WI38 (cell line): ENCODE measurements at regions not wholly inside any gene's neighbourhood (a gene's known extent, or its start where the extent isn't known, plus 50 kb on each side); places are given as distances from the start of the nearest gene placed in this dataset.

ENCODE experiments used
- H3K4me3 ChIP-seq: 2 replicates; pipeline ENCODE4 v1.5.1; 2011; ENCODE audit warnings: low read depth, mild to moderate bottlenecking, control low read depth, low read length
- TF ChIP-seq, protein P1 (sequence below): IDR thresholded peaks from 2 replicates; pipeline ENCODE4 v1.5.1; 2012; ENCODE audit warnings: low read depth, mild to moderate bottlenecking, control low read depth, low read length

DNA sequence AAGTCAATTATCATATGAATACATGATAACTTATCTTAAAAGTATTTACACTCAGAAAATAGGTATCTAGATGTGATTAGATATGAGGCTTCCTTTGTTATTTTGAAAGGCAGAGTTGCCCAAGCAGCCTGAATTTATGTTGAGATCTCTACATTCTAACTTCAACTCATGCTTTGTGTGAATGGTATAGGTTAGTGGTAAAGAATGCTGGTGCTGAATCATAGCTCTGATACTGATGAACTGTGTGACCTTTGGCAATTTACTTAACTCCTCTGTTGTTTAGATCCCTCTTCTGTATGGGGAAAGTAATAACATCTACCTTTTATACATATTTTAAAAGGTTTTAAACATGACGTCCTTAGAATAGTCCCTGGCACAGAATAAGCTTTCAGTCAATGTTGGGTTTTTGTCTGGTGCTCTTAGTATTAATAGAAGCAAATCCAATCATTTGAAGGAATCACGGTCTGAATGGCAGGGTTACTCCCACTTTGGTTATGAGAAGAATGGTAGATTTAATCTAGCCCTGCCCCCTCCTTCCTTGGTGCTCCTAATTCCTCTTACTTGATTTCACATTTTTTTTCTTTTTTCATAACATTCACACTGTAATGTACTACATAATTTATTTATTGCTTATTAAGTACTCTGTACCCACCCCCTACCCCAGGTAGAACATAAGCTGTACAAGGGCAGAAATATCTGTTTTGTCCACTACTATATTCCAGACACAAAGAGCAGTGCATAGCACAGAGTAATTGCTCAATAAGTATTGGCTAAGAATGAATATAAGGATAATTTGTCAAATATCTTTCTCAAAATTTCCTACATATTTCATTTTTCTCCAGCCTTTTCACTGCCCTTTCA, 203.3 kb upstream of the KRR1 start:
- no peak overlapping the region for H3K4me3 ChIP-seq
- TF ChIP-seq, protein P1, sequence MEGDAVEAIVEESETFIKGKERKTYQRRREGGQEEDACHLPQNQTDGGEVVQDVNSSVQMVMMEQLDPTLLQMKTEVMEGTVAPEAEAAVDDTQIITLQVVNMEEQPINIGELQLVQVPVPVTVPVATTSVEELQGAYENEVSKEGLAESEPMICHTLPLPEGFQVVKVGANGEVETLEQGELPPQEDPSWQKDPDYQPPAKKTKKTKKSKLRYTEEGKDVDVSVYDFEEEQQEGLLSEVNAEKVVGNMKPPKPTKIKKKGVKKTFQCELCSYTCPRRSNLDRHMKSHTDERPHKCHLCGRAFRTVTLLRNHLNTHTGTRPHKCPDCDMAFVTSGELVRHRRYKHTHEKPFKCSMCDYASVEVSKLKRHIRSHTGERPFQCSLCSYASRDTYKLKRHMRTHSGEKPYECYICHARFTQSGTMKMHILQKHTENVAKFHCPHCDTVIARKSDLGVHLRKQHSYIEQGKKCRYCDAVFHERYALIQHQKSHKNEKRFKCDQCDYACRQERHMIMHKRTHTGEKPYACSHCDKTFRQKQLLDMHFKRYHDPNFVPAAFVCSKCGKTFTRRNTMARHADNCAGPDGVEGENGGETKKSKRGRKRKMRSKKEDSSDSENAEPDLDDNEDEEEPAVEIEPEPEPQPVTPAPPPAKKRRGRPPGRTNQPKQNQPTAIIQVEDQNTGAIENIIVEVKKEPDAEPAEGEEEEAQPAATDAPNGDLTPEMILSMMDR: no peak

DNA sequence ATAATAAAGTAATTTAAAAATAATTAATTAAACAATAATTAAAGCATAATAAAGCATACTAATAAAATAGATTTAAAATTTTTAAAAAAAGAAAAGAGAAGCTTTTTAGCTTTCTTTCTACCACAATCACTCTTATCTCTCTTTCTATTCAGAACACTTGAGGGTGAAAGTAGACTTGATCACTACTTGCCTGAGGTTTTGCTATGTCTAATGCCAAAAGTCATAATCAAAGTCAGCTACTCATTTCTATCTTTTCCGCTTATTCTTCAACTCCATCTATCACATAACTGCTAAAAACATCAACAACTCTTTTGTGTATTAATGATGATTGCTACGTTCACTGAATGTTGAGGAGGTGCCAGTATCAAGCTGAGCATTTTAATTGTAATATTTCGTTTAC, 202.0 kb upstream of the KRR1 start:
- TF ChIP-seq, protein P1: no peak
- no peak overlapping the region for H3K4me3 ChIP-seq

DNA sequence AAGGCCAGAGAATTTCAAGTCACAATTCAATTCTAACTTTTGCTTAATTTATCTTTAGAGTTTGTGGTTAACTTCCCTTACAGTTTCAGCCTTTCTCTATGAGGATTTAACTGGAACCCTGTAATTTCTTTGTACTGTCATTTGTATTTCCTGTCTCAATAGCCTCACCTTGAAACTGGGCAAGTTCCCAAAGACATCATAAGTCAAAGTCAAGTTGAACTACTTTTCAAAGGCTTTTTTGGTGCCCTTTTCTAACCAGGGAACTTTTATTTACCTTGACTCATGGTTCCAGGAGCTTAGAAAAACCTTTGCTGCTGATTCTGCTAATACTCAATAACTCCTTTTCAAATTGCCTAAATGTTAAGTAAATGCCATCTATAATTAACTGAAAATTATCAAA, 200.8 kb upstream of the KRR1 start:
- TF ChIP-seq, protein P1: no peak
- H3K4me3 ChIP-seq: no peak overlapping the region

DNA sequence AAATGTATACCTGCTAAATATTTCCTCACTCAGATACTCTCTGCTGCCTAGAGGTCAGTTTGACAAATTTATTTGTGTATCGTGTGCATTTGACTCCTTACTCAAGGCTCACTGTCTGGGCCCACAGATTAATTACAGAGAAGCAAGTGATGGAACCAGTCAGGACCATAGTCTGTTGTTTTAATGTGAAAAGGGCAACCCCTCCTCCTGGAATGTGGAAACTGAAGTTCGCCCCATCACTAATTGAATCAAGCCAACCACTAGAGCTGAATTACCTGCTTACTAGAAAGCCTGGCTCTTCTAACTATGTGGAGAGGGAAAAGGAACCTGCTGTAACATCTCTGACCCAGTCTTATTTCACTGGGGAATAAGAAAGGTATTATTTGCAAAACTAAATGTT, 199.9 kb upstream of the KRR1 start:
- TF ChIP-seq, protein P1: no peak
- no peak overlapping the region for H3K4me3 ChIP-seq

DNA sequence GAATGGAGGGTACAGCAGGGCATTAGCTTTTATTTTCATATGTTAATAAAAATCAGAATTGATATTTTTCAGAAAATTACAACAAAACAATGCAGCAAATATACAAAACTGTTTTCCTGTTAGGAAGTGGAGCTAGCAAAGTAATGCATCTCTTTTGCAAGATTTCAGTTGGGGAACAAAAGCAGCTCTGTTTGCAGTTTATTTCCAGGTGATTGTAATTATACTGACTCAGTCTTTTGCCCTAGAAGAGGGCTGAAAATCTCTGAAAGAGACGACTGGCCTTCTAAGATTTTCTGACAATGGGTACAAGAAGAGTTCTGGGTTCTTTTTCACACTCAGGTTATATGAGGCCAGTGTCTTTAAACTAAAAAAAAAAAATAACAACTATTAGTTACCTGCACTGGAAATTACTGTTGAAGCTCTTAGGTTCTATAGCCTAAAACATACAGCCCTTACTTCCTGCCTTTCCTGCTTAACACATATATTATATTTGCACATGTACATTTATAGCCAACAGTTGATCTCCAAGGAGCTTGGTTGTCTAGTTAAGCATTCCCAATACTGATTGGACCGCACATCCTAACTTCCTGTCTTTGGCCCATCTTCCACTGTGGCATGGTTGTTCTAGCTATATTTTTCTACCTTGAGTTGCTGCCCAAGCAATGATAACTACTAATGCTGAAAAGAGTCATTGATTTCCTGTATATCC, 199.1 kb upstream of the KRR1 start:
- H3K4me3 ChIP-seq: no peak overlapping the region
- TF ChIP-seq, protein P1: no peak

DNA sequence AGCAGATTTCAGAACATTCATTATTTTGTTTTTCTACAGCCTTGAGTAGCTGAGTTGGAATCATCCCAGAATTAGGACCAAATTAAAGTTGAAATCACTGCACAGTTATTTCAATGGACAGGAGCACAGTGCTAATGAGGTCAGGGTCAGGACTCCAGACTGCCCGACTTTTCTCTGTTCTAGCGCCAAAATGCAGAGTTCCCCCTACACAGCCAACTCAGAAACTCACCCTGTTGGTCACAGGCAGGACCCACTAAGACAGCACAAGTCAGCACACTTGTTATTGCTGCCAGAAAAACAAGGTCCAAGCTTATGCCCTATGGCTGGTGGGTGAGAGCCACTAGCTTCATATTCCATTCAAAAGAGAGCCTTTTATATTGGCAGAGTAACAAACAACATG, 198.1 kb upstream of the KRR1 start:
- TF ChIP-seq, protein P1: no peak
- no peak overlapping the region for H3K4me3 ChIP-seq

DNA sequence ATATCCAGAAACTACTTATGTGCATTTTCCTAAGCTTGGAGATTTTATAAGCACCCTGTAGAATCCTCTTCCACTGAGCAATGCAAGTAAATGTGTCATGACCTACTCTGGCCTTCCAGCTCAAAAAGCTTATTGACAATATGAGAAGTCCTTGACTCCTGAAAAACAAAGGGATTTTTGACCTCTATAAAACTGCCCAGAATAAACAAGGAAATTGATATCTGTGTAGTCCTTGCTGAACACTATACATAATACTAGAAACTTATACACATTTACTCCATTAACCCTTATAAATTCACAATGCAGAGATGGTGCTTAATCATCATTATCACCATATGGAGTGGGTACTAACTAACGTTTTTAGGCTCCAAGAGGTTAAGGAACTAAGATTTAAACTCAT, 197.4 kb upstream of the KRR1 start:
- TF ChIP-seq, protein P1: no peak
- H3K4me3 ChIP-seq: no peak overlapping the region
